GM19035 (cell line): ENCODE measurements at regions not wholly inside any gene's neighbourhood (a gene's known extent, or its start where the extent isn't known, plus 50 kb on each side); places are given as distances from the start of the nearest gene placed in this dataset.
"Not testable (repeated sequence)": the region's sequence is repeated elsewhere in the genome, so short reads cannot be mapped to it uniquely, and the experiment has no call there.

Experiments
- ATAC-seq: cut with Tn5 transposase; IDR thresholded peaks from one replicate; pipeline ENCODE4 v1.9.1; 2021; ENCODE audit not compliant: unreplicated experiment

- ATAC-seq = no peak
Measured at GRCh38 chr4:148883891-148884290, 441.7 kb upstream of the NR3C2 start.

DNA sequence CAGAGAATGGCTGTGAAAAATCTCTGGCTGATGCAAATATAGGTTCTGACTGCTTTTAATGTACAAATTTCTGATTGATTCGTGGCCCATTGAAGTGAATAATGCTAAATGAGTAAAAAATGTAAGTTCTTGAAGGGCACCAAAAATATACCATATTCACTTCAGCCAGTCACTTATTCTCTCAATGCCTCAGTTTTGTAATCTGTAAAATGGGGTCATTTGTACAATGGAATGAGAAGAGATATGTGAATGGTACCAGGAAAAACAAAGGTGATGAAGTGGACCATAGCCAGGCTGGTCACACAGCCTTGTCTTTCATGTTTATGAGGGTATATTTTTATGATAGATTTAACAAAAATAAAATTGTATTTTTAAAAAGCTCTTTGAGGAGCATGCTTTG, 441.2 kb upstream of the NR3C2 start:
- no peak for ATAC-seq

DNA sequence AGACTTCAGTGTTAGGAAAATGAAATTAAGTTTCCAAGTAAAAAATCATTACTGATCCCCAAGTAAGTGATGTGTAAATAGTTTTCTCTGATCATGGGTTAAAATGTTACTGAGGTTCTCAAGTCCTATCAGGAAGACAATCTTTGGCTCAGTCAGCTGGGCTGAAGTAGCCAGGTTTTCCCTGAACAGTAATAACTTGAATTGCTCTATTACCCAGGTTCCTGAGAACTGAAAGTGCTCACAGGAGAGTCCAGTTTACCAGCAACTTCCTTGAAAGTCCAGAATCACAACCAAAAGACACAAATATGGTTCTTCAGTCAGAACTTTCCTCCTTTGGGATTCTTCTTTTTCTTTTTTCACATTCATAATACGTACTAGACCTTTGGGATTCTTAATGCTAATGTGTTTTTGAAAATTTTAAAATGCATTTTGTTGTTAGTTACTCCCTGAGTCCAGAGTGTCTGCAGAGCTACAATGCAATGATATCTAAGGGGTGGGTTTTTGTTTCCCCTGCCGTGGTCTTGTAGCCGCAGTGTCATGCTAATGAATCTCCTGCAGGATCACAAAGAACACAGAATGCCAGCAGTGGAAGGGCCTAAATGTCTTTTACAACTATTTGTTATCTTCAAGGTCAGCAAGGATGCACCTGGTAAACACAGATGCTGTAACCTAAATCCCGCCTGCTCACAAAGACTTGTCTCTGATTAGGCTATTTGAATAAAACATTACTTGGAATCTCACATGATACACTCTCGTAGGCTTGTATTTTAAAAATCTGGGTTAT, 439.8 kb upstream of the NR3C2 start:
- ATAC-seq = no peak

GRCh38 chr4:148874331-148874730, 432.1 kb upstream of the NR3C2 start:
- no peak for ATAC-seq

- no peak for ATAC-seq
Measured at GRCh38 chr4:148868191-148868590, 426.0 kb upstream of the NR3C2 start.

GRCh38 chr4:148866666-148867065, 424.5 kb upstream of the NR3C2 start:
- ATAC-seq = no peak

DNA sequence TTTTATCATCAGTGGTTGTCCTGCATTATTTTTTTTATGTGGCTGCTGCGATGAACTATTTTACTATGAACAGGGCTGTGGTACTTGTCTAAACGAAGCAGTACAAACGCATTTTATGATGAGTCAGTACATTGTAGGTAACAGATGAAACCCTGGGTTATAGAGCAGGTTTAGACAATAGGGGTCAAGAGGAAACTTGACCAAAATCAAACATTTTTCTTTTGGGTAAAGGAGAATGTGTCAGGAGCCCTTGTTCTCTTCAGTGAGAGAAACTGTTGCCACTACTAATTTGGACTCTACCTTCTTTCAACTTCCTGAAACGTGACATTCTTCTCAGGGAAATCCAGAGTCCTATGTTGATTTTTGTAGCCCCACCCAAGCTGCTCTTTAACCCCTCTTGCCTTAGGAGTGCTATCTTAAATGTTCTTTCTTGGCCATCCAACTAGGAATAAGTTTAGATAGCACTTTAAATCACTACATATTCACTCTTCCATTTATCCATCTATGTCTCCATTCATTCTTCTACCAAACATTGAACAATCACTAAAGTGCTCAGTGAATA, 415.8 kb upstream of the NR3C2 start:
- no peak for ATAC-seq

- no peak for ATAC-seq
Measured at GRCh38 chr4:148857239-148857972, 415.2 kb upstream of the NR3C2 start.

- ATAC-seq = no peak
Measured at GRCh38 chr4:148854203-148854602, 412.0 kb upstream of the NR3C2 start.

DNA sequence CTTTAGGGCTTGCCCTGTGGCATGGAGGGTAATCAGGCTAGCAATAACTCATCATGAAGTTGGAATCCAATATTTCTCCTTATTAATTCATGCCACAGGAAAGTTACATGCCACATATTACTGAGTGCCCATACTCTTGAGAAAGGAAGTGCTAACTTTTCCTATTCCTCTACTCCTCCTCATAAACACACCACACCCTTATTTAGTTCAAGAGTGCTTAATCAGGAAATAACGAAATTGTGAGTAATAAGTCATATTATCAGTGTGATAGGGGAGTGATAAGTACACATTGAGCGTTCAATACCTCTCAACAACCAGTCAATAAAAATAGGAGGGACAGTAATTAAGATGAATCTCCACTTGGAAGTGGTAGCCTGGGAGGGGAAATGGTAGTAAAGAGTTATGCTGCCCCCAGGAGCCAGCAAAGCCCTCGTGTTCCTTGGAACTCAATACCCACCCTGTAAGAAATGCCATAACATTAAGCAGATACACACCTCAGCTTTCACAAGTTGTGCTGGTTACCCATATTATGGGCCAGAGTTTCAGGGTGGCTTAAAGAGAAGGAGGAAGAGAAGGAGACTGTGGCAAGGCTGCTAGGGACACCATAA, 410.0 kb upstream of the NR3C2 start:
- ATAC-seq = no peak

DNA sequence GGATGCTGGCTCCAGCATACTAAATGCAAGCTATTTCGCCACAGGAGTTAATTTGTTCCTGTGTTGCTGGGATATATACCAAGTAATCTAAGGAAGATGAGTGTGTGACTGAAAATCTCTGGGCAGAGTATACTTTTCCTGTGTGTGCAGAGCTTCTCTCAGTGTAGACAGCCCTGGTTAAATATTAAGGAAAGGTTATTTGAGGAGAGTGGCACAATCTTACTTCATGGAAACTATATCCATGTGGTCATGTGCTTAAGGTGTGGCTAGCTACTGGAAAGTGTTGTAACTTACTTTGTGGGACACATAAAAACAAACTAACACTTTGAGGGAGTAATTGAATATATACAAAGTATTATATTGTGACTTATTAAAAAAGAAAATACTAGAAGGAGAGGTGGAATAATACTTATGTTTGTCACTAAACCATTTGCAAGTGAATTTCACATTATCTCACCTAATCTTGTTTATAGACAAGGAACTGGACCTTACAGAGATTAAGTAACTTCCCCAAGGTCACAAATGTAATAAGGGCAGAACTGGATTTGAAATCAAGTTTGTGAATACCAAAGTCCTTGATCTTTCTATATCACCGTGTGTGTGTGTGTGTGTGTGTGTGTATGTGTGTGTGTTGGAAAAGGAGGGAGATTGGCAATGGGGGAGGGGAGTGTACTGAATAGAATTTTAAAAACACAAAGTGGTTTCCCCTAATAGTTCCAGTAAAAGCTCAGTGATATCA, 408.2 kb upstream of the NR3C2 start:
- no peak for ATAC-seq

GRCh38 chr4:148849581-148849980, 407.4 kb upstream of the NR3C2 start:
- no peak for ATAC-seq

GRCh38 chr4:148847544-148848255, 405.5 kb upstream of the NR3C2 start:
- no peak for ATAC-seq

DNA sequence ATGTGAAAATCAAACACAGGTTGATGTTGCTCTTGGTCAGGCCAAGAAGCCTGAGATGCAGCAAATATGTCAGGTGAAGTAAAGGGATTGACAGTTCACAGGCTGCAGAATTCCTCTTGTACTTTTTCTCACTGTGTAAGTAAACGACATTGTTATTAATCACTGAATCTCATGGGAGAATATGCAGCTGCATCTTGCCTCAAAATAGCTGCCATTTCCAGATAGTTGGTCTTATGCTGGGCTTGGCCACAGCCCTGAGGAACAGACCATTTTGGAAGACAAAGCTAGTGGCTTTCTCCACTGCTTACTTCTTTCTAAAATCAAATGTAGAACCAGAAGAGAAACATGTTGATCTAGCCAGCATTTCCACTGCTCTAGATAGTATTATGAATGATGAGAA, 403.4 kb upstream of the NR3C2 start:
- ATAC-seq = no peak

DNA sequence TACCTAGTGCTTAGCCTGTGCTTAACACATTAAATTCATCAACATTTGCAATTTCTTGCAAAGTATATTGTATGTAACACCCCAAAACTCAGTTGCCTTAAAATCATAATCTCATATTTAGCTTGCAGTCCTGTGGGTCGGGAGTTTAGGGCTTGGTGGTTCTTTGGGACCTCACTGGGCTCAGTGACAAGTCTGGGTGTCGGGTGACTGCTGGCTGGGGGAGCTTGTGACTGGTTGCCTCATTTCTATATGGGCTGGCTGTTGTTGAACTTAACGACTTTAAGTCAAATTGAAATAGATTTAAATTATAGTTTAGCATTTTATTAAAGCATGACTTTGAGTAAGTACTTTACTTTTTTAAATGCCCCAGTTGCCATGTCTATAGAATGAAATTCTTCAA, 401.4 kb upstream of the NR3C2 start:
- ATAC-seq = no peak

DNA sequence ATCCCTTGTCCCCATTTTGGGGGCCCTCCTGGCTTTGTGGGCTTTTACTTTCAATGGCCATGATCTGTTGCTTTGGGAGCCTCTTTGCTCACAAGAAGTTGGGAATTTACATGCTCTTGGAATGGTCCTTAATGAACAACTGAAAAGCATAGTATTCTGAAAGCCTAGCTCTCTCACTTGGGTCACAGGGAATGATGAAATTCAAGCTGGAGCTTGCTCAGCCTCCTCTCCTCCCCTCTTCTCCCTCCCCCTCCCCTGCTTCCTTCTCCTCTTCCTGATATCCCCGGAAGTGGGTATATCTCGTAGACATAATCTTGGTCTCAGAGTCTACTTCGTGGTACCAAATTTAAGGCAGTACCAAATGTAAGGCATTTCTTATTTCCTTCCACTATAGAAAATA, 400.6 kb upstream of the NR3C2 start:
- no peak for ATAC-seq

DNA sequence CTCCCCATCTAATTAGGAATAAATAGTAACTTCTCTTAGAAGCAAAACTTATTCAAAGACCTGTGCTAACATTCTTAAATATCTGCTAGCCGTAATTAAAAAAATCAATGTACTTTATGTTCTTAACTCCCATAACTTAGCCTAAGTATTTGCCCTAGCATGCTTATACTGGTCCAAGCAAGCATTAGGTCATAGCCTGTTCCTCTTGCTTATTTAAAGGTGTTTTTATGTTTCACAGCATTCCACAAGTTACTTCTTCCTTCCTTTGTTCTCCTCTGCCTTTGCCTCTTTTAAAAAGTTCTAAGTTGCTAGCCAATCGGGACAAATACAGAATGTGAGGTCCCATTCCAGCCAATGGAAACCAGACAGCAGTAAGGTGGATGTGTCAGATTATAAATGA, 395.4 kb upstream of the NR3C2 start:
- not testable (repeated sequence) for ATAC-seq

DNA sequence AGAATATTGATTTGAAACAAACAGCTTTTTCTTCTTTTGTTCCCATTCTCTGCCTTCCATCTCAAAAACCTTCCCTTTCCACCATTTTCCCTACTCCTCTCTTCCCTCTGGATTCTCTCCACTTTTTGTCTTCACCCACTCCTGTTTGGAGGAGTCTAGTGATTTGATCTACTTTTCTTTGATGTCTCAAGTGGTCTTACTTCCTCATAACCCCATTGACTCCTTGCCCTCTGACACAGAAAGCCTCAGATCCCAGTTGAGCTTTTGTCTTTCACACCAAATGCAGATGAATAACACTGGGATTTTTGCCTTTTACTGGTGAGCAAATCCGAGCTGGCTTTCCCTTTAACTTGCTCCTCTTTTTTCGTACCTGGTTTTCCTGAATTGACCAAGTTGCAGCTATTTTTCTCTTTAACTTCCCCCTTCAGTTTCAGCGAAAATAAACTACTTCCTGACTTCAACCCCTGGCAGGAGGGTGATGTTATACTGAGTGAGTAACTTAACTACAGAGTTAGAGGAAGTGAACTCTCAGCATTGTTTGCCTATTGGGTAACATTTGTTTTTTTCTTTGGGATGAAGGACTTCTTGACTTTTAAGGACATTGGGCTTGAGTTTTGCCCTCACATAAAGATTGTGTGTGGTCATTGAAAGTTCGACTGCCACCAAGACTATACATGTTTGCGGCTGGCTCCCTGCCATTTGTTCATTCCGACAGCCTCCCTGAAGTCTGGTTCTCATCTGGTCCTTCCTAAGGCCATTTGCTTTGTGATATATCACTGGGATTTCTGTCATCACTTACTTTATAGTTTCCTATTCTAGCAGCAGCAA, 392.8 kb upstream of the NR3C2 start:
- peak; percentile 63 for ATAC-seq

DNA sequence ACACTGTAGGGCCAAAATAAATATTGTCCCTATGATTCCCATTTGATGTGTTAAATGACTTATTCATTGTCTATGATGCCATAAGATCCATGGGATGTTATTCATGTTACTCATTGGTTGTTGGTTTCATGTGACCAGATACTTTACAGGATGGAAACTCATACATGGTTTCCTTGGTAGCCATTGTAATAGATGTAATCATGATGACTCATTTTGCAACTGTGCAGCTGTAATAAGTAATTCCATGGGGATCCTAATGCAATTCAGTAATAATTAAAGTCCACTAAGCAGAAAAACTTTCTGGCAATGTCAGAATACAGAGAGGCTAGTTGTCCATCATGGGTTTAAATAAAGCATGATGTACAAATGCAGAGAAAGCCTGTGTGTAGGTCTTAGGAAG, 389.7 kb upstream of the NR3C2 start:
- no peak for ATAC-seq

DNA sequence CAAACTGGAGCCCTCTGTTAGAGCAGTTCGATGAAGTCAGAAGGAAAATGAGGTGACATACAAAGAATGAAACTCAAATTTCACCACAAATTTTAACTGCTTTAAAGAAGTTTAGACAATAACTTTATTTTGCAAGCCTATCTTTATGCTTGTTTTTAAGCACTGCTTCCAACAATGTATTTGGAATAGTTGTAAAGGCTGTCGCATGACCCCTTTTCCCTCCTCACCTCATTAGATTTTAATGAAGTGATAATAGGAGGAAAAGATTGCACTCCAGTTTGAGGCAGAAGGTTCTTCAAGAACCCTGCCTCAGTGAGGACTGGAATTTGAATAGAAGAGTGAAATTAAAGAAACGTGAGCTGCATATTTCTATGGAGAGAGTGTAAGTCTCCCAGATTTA, 386.1 kb upstream of the NR3C2 start:
- ATAC-seq = no peak
